GM21515 (cell line): ENCODE measurements at regions not wholly inside any gene's neighbourhood (a gene's known extent, or its start where the extent isn't known, plus 50 kb on each side); places are given as distances from the start of the nearest gene placed in this dataset.

Source experiments
- ATAC-seq: cut with Tn5 transposase; IDR thresholded peaks from one replicate; pipeline ENCODE4 v1.9.1; 2021; ENCODE audit not compliant: unreplicated experiment

DNA sequence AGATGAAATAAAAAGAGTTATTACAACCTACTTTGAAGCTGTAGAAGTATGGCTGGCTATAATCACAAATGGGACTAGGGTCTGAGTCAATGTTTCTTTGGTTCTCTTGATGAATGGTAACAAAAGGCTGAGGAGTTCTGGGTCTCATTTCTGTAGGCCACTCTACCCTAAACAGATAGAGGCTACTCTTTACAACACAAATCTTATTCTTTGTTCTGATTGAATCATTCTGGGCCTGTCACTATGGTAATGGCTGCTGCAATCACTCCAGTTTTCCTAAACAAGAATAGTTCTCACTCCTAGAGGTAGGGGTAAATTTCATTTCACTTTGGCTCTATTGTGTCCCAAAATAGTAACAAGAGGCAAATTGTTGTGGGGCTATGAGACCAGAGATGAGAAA lies 1714.3 kb upstream of the PCDH20 start:
- no peak for ATAC-seq

GRCh38 chr13:63128716-63129115 lies 1713.1 kb upstream of the PCDH20 start:
- no peak for ATAC-seq

DNA sequence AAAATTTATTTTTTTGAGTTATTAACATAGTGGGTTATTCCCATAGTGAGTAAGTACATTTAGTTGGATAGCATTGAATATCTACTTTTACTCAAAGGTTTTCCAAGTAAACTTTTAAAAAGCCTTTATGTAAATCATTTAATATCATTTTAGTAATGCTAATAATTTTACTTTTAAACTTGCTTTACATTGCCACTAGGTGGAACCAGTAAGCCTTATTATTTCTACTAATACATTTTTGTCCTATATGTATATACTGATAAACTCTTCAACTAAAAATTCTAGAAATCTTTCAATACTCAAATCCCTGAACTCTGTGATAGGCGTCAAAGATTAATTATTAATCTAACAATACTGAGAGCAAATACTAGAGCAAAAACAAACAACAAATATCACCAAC lies 1709.2 kb upstream of the PCDH20 start:
- no peak for ATAC-seq

- ATAC-seq: no peak
These were observed 1705.2 kb upstream of the PCDH20 start for GRCh38 chr13:63120883-63121282.

DNA sequence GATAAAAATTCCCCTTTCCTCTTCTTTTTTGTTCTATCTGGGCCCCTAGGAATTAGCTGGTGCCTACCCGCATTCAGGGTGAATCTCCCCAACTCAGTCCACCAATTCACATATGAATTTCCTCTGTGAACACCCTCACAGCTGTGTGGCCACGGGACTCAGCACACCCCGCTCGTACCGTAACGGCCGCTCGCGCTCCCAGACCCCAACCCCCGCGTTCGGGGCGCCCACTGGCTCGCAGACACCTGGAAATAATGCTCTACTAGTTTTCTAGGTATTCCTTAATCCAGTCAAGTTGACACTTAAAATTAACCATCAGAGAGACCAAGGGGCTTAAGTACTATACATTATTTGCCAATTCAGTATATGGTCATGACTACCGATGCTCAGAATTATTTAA lies 1702.1 kb upstream of the PCDH20 start:
- ATAC-seq: no peak

GRCh38 chr13:63112799-63113395 lies 1697.2 kb upstream of the PCDH20 start:
- no peak for ATAC-seq

GRCh38 chr13:63110466-63110865 lies 1694.8 kb upstream of the PCDH20 start:
- ATAC-seq: no peak

- ATAC-seq: no peak
These were observed 1691.7 kb upstream of the PCDH20 start for GRCh38 chr13:63107179-63107943.

DNA sequence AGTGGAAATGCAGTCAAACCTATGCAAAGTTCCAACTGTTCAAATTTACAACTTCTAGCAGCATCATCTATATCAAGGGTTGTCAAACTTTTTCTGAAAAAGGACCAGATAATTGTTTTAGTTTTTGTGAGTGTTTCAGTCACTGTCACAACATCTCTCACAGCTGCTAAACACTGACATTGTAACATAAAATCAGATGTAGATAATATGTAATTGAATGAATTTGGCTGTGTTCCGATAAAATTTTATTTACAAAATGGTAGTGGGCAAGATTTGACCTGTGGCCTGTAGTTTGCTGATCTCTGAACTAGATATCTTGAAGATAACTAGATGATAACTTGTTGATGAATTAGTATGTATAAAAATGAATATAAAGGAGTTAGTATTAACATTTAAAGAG lies 1679.1 kb upstream of the PCDH20 start:
- ATAC-seq: no peak

- ATAC-seq: no peak
These were observed 1678.3 kb upstream of the PCDH20 start for GRCh38 chr13:63093907-63094469.

- ATAC-seq: no peak
These were observed 1676.8 kb upstream of the PCDH20 start for GRCh38 chr13:63092456-63092855.

DNA sequence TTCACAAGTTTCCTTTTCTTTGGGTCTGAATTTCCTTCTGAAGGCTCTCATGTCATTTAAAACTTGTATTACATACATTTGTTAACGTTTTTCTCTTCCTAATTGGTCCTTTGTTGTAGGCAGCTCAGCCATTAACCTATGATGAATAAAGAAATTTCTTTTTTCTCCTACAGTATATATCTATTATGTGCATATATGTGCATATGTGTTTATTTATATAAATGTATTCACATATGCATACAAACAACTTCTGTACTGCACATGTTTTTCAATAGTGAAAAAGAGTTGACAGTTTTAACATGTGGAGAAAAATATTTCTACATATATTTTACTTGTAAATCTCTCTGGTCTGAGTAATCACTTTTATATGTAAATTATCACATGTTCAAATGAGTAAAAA lies 1674.9 kb upstream of the PCDH20 start:
- ATAC-seq: no peak

- ATAC-seq: no peak
These were observed 1672.6 kb upstream of the PCDH20 start for GRCh38 chr13:63088226-63088625.

DNA sequence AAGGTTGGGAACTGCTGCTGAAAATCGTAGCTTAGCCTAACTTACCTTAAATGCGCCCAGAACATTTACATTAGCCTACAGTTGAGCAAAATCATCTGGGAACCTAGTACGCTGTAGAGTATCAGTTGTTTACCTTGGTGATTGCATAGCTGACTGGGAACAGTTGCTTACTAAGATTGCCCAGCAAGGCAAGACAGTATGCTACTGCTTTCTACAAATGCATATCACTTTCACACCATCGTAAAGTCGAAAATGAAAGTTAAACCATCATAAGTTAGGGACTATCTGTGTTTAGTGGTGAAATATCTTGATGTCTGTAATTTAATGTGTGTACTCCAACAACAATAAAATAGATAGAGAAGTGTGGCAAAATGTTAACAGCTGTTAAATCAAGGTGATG lies 1670.6 kb upstream of the PCDH20 start:
- ATAC-seq: no peak

DNA sequence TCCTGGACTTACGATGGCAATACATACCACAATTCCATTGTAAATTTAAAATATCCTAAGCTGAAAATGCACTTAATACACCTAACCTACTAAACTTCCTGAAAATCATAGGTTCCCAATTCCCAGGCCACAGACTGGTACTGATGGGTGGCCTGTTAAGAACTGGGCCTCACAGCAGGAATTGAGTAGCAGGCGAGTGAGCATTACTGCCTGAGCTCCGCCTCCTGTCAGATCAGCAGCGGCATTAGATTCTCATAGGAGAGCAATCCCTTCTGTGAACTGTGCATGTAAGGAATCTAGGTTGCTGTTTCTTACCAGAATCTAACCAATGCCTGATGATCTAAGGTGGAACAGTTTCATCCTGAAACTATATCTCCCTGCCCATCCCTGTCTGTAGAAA lies 1670.2 kb upstream of the PCDH20 start:
- ATAC-seq: no peak

- ATAC-seq: no peak
These were observed 1665.9 kb upstream of the PCDH20 start for GRCh38 chr13:63081400-63082014.

GRCh38 chr13:63075126-63075525 lies 1659.5 kb upstream of the PCDH20 start:
- no peak for ATAC-seq

- ATAC-seq: no peak
These were observed 1634.6 kb upstream of the PCDH20 start for GRCh38 chr13:63050287-63050686.

DNA sequence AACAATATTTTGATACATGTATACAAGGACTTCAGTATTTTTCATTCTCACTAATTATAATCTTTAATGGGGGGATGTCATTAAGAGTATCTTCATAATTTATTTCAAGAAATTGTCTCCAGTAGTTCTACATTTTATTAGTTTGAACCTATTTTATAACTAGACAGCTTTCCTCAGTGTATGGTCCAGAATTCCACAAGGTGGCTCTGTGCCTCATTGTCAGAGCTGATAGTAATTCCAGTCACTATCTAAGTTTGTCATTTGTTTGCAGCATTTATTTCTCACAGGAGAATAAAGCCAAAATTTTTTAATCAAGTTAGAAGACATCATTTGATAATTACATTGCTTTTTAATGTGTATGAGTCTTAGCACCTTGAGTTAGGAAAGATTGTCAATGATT lies 1633.0 kb upstream of the PCDH20 start:
- no peak for ATAC-seq

GRCh38 chr13:63044589-63045313 lies 1629.1 kb upstream of the PCDH20 start:
- no peak for ATAC-seq

DNA sequence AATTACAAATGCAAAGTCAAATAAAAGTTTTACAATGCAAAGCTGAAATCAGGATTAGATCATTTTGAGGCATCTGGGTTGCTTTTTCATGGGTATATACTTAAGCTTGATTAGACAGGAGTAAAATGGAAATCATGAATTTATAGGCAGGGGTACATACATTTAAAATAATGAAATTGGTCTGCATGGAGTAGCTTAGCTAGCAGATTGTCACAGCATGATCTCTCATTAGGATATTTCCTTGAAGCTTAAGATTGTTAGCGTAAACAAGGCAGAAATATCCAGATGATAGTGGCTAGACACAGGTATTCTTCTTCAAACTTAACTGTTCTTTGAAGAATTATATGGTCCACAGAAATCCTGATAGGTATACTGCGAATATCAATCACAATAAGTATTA lies 1627.0 kb upstream of the PCDH20 start:
- no peak for ATAC-seq
